Glutamatergic neuron (in vitro differentiated cells): ENCODE measurements at regions not wholly inside any gene's neighbourhood (a gene's known extent, or its start where the extent isn't known, plus 50 kb on each side); places are given as distances from the start of the nearest gene placed in this dataset.

ENCODE experiments used
- DNase-seq: peaks from one replicate; pipeline ENCODE4 v3.0.0; 2022
- H3K27ac Mint-ChIP-seq: one replicate; pipeline ENCODE4 v1.8.0; 2020; ENCODE audit warnings: mild to moderate bottlenecking, mixed read lengths, inconsistent platforms; ENCODE audit not compliant: unreplicated experiment
- H3K27me3 Mint-ChIP-seq: one replicate; pipeline ENCODE4 v1.8.0; 2020; ENCODE audit warnings: mild to moderate bottlenecking, moderate library complexity, mixed read lengths, inconsistent platforms; ENCODE audit not compliant: unreplicated experiment
- H3K36me3 Mint-ChIP-seq: one replicate; pipeline ENCODE4 v1.8.0; 2020; ENCODE audit warnings: mild to moderate bottlenecking, mixed read lengths, inconsistent platforms; ENCODE audit not compliant: unreplicated experiment
- H3K4me1 Mint-ChIP-seq: one replicate; pipeline ENCODE4 v1.8.0; 2020; ENCODE audit warnings: mild to moderate bottlenecking, low read depth, mixed read lengths, inconsistent platforms; ENCODE audit not compliant: unreplicated experiment
- H3K4me3 Mint-ChIP-seq: one replicate; pipeline ENCODE4 v1.8.0; 2020; ENCODE audit warnings: mild to moderate bottlenecking, mixed read lengths, inconsistent platforms; ENCODE audit not compliant: unreplicated experiment
- H3K9me3 Mint-ChIP-seq: one replicate; pipeline ENCODE4 v1.8.0; 2020; ENCODE audit warnings: mild to moderate bottlenecking, moderate library complexity, mixed read lengths, inconsistent platforms; ENCODE audit not compliant: unreplicated experiment
- TF ChIP-seq, protein P1 (sequence below): fragments of 200-600 bp; sonication (generic); IDR thresholded peaks from one replicate; pipeline ENCODE4 v1.5.0; 2021; ENCODE audit not compliant: partially characterized antibody, unreplicated experiment

DNA sequence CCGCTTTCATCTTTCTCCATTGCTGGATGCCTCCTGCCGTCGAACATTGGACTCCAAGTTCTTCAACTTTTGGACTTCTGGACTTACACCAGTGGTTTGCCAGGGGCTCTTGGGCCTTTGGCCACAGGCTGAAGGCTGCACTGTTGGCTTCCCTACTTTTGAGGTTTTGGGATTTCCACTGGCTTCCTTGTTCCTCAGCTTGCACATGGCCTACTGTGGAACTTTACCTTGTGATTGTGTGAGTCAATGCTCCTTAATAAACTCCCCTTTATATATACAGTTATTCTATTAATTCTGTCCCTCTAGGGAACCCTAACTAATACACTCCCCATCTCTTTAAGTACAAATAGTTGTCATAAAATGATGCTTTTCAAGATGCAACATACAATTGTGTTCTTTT is 595.3 kb downstream of the ARAP2 start:
- Mint-ChIP-seq H3K4me1 (no peaks in the 10 kb centered on the region), H3K9me3 (no peaks in the 10 kb centered on the region), H3K27ac (no peak overlapping the region), H3K27me3 (no peaks in the 10 kb centered on the region), H3K36me3 (no peaks in the 10 kb centered on the region), H3K4me3 (no peak overlapping the region)
- no peak for DNase-seq
- TF ChIP-seq, protein P1, sequence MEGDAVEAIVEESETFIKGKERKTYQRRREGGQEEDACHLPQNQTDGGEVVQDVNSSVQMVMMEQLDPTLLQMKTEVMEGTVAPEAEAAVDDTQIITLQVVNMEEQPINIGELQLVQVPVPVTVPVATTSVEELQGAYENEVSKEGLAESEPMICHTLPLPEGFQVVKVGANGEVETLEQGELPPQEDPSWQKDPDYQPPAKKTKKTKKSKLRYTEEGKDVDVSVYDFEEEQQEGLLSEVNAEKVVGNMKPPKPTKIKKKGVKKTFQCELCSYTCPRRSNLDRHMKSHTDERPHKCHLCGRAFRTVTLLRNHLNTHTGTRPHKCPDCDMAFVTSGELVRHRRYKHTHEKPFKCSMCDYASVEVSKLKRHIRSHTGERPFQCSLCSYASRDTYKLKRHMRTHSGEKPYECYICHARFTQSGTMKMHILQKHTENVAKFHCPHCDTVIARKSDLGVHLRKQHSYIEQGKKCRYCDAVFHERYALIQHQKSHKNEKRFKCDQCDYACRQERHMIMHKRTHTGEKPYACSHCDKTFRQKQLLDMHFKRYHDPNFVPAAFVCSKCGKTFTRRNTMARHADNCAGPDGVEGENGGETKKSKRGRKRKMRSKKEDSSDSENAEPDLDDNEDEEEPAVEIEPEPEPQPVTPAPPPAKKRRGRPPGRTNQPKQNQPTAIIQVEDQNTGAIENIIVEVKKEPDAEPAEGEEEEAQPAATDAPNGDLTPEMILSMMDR = no peak

DNA sequence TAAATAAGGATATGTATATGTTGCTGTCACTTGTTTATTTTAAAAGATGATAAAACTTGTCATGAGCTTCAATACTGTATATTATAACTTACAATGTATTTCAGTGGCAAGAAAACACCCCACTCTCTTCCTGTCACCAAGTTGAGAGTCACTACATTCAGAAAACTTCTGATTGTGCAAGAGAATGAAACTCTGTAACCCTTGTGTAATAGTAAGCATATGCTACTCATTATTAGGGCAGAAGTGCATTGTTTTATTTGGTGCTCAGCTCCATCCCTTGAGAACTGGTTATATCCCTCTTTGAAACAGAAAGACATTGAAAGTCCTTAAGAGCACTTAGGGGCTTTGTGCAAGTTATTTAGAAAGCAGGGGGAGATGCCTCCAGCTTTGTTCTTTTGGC is 594.5 kb downstream of the ARAP2 start:
- Mint-ChIP-seq H3K4me1 (no peaks in the 10 kb centered on the region), H3K27me3 (no peaks in the 10 kb centered on the region), H3K36me3 (no peaks in the 10 kb centered on the region), H3K9me3 (no peaks in the 10 kb centered on the region), H3K27ac (no peak overlapping the region), H3K4me3 (no peak overlapping the region)
- TF ChIP-seq, protein P1 = no peak
- no peak for DNase-seq

DNA sequence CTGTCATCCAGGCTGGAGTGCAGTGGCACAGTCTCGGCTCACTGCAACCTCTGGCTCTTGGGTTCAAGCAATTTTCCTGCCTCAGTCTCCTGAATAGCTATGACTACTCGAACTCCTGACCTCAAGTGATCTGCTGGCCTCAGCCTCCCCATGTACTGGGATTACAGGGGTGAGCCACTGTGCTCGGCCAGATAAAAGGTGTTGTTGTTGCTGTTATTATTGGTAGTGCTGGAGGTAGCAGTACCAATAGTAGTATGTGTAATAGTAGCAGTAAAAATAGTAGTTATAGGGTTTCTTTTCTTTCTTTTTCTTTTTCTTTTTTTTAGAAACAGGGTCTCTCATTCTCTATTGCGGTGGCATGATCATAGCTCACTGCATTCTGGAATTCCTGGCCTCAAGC is 592.1 kb downstream of the ARAP2 start:
- Mint-ChIP-seq H3K27me3 (no peaks in the 10 kb centered on the region), H3K4me1 (no peaks in the 10 kb centered on the region), H3K9me3 (no peaks in the 10 kb centered on the region), H3K4me3 (no peak overlapping the region), H3K36me3 (no peaks in the 10 kb centered on the region), H3K27ac (no peak overlapping the region)
- DNase-seq = no peak
- TF ChIP-seq, protein P1 = no peak

DNA sequence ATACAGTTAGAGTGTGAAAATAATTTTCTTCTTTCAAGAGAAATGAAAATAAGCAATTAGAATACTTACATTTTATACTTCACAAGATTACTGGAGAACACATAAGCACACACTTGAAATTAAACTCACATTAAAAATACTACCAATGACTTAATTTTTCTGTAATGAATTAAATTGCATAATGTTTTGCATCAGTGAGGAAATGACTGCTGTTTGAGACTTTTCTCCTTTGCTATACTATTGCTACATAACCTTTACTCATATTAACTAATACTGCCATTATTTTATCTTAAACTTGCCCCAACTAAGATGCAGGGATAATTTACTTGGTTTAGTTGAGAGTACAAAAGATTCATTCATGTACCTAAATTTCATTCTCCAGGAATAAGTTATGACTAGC is 590.9 kb downstream of the ARAP2 start:
- Mint-ChIP-seq H3K36me3 (no peaks in the 10 kb centered on the region), H3K9me3 (no peaks in the 10 kb centered on the region), H3K27me3 (no peaks in the 10 kb centered on the region), H3K4me3 (no peak overlapping the region), H3K4me1 (no peaks in the 10 kb centered on the region), H3K27ac (no peak overlapping the region)
- DNase-seq = no peak
- TF ChIP-seq, protein P1 = no peak

DNA sequence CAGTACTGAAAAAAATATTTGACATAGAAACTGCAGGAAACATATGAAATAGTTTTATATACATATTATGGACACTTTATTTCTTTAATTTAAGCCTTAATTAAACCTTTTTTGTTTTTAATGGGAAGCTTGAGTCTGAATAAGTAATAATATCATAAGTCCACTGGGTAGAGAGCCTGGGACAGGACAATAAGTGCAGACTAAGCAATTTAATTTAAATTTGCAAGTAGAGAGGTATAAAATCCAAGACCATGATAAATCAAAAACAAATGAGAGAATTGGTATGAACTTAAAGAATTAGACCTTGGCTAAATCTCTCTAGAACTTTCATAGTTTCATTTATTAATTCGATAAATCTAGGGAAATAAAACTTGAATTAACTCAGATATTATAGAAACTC is 571.2 kb downstream of the ARAP2 start:
- TF ChIP-seq, protein P1 = no peak
- H3K4me1 Mint-ChIP-seq = no peaks in the 10 kb centered on the region
- DNase-seq = no peak
- H3K4me3 Mint-ChIP-seq = no peak overlapping the region
- H3K27me3 Mint-ChIP-seq = no peaks in the 10 kb centered on the region
- H3K9me3 Mint-ChIP-seq = no peaks in the 10 kb centered on the region
- no peaks in the 10 kb centered on the region for H3K36me3 Mint-ChIP-seq
- H3K27ac Mint-ChIP-seq = no peak overlapping the region
